ENCODE measurements at regions not wholly inside any gene's neighbourhood (a gene's known extent, or its start where the extent isn't known, plus 50 kb on each side); places are given as distances from the start of the nearest gene placed in this dataset.

DNA sequence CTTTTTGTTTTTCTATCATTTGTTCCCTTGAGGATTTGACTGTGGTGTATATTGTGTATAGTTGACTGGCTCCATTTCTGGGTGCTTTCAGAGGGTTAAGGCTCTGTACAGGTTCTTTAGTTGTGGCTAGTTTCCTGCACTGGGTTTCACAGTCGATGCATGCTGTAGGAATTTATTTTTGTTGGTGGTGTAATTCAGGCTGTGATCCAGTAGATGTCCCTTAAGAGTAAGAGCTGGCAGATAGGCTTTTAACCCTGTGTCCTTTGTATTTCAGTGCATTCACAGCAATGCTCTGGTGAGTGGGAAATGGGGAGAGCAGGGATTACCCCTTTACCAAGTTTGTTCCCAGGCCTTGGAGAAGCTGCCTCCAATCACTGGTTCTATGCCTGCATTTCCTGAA, 112.9 kb downstream of the SPATA31D1 start:
- ChIA-PET POLR2A (ENCODE audit: low non-redundant PET) (no interaction called here), CTCF (no interaction called here)
- Histone ChIP-seq H3K4me1 (ENCODE audit: insufficient read depth, low read length, poor library complexity, severe bottlenecking) (no peaks in the 10 kb centered on the region), H3K4me3 (ENCODE audit: low read depth, low read length, poor library complexity, severe bottlenecking) (no peak overlapping the region), H3K9me3 (ENCODE audit: low read depth, low read length, poor library complexity, severe bottlenecking) (peaks cover 15% of the 10 kb centered on the region), H3K36me3 (ENCODE audit: insufficient read depth, low read length, poor library complexity, severe bottlenecking) (no peaks in the 10 kb centered on the region), H3K27ac (ENCODE audit: low read depth, low read length, poor library complexity, severe bottlenecking) (no peak overlapping the region), H3K27me3 (replicated peaks; ENCODE audit: insufficient read depth, low read depth, low read length, poor library complexity) (no peaks in the 10 kb centered on the region)
- no peak for DNase-seq (ENCODE audit: low spot score)
- intact Hi-C loops (cut with micrococcal nuclease; ENCODE audit: unreplicated experiment): no loop called here
- no peak for TF ChIP-seq EZH2 (IDR thresholded peaks at IDR 0.05; ENCODE audit: borderline replicate concordance, low read depth, low read length, poor library complexity, severe bottlenecking)
- TF ChIP-seq, protein P1, sequence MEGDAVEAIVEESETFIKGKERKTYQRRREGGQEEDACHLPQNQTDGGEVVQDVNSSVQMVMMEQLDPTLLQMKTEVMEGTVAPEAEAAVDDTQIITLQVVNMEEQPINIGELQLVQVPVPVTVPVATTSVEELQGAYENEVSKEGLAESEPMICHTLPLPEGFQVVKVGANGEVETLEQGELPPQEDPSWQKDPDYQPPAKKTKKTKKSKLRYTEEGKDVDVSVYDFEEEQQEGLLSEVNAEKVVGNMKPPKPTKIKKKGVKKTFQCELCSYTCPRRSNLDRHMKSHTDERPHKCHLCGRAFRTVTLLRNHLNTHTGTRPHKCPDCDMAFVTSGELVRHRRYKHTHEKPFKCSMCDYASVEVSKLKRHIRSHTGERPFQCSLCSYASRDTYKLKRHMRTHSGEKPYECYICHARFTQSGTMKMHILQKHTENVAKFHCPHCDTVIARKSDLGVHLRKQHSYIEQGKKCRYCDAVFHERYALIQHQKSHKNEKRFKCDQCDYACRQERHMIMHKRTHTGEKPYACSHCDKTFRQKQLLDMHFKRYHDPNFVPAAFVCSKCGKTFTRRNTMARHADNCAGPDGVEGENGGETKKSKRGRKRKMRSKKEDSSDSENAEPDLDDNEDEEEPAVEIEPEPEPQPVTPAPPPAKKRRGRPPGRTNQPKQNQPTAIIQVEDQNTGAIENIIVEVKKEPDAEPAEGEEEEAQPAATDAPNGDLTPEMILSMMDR (conservative IDR thresholded peaks at IDR 0.05; ENCODE audit: low read depth, low read length): no peak
- BruUV-seq (replicated peaks): no TSS peak

DNA sequence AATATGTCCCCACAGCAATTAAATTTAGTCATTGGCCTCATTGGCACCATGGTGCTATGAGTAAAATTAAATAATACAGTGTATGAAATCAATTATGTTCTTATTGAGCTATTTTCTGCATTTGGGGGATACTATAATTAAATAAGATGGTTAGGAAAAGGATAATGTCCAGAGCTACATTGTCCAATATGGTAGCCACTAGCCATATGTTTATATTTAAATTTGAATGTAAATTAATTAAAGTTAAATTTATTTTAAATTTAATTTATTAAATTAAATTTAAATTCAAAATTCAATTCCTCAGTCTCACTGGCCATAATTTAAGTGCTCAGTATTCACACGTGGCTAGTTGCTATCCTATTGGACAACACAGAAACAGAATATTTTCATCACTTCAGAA, 115.7 kb downstream of the SPATA31D1 start:
- H3K9me3 ChIP-seq (ENCODE audit: low read depth, low read length, poor library complexity, severe bottlenecking): peaks cover 15% of the 10 kb centered on the region
- no peaks in the 10 kb centered on the region for H3K4me1 ChIP-seq (ENCODE audit: insufficient read depth, low read length, poor library complexity, severe bottlenecking)
- no TSS peak for BruUV-seq (replicated peaks)
- H3K4me3 ChIP-seq (ENCODE audit: low read depth, low read length, poor library complexity, severe bottlenecking): no peak overlapping the region
- intact Hi-C loops (cut with micrococcal nuclease; ENCODE audit: unreplicated experiment): no loop called here
- no peak for TF ChIP-seq EZH2 (IDR thresholded peaks at IDR 0.05; ENCODE audit: borderline replicate concordance, low read depth, low read length, poor library complexity, severe bottlenecking)
- TF ChIP-seq, protein P1 (conservative IDR thresholded peaks at IDR 0.05; ENCODE audit: low read depth, low read length): no peak
- DNase-seq (ENCODE audit: low spot score): no peak
- H3K36me3 ChIP-seq (ENCODE audit: insufficient read depth, low read length, poor library complexity, severe bottlenecking): no peaks in the 10 kb centered on the region
- POLR2A ChIA-PET (ENCODE audit: low non-redundant PET): no interaction called here
- no peaks in the 10 kb centered on the region for H3K27me3 ChIP-seq (replicated peaks; ENCODE audit: insufficient read depth, low read depth, low read length, poor library complexity)
- no peak overlapping the region for H3K27ac ChIP-seq (ENCODE audit: low read depth, low read length, poor library complexity, severe bottlenecking)
- CTCF ChIA-PET: no interaction called here

DNA sequence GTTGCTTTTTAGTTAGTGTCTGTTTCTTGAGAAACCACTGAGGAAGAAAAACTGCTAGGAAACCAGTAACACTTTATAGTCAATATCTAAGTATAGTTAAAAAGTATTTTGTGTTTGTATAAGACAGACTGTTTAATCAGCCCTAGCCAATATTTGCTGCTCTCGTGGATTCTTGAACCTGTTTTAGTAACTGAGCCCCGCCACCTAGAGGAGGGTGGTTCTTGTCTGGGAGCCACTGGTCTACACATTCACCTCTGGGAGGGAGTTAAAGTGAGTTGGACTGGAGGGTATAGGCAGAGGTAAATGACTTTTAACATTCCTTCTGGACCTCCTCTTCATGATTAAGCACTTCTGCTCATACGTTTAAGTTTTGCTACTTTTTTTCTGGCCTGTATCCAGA, 117.2 kb downstream of the SPATA31D1 start:
- H3K4me3 ChIP-seq (ENCODE audit: low read depth, low read length, poor library complexity, severe bottlenecking): no peak overlapping the region
- POLR2A ChIA-PET (ENCODE audit: low non-redundant PET): no interaction called here
- no peak overlapping the region for H3K27ac ChIP-seq (ENCODE audit: low read depth, low read length, poor library complexity, severe bottlenecking)
- DNase-seq (ENCODE audit: low spot score): no peak
- no TSS peak for BruUV-seq (replicated peaks)
- intact Hi-C loops (cut with micrococcal nuclease; ENCODE audit: unreplicated experiment): no loop called here
- peaks cover 13% of the 10 kb centered on the region for H3K9me3 ChIP-seq (ENCODE audit: low read depth, low read length, poor library complexity, severe bottlenecking)
- no peaks in the 10 kb centered on the region for H3K4me1 ChIP-seq (ENCODE audit: insufficient read depth, low read length, poor library complexity, severe bottlenecking)
- TF ChIP-seq, protein P1 (conservative IDR thresholded peaks at IDR 0.05; ENCODE audit: low read depth, low read length): no peak
- no peak for TF ChIP-seq EZH2 (IDR thresholded peaks at IDR 0.05; ENCODE audit: borderline replicate concordance, low read depth, low read length, poor library complexity, severe bottlenecking)
- CTCF ChIA-PET: no interaction called here
- no peaks in the 10 kb centered on the region for H3K27me3 ChIP-seq (replicated peaks; ENCODE audit: insufficient read depth, low read depth, low read length, poor library complexity)
- H3K36me3 ChIP-seq (ENCODE audit: insufficient read depth, low read length, poor library complexity, severe bottlenecking): no peaks in the 10 kb centered on the region

All from A673 (cell line).